HFFc6 (cell line): ENCODE measurements at regions not wholly inside any gene's neighbourhood (a gene's known extent, or its start where the extent isn't known, plus 50 kb on each side); places are given as distances from the start of the nearest gene placed in this dataset.

ENCODE experiments used
- DNase-seq: peaks from one replicate; pipeline ENCODE4 v3.0.0-alpha.2; 2018
- H3K27ac Mint-ChIP-seq: 2 replicates; pipeline ENCODE4 v1.8.0; 2020; ENCODE audit warnings: mild to moderate bottlenecking, mixed read lengths
- H3K27me3 Mint-ChIP-seq: 2 replicates; pipeline ENCODE4 v1.8.0; 2021; ENCODE audit warnings: mild to moderate bottlenecking, moderate library complexity, mixed read lengths; ENCODE audit not compliant: insufficient read depth
- H3K36me3 Mint-ChIP-seq: 2 replicates; pipeline ENCODE4 v1.8.0; 2021; ENCODE audit warnings: low read depth, mixed read lengths
- H3K4me1 Mint-ChIP-seq: 2 replicates; pipeline ENCODE4 v1.8.0; 2020; ENCODE audit warnings: low read depth, mixed read lengths
- H3K4me3 Mint-ChIP-seq: 2 replicates; pipeline ENCODE4 v1.8.0; 2020; ENCODE audit warnings: mild to moderate bottlenecking, moderate library complexity, mixed read lengths
- H3K9me3 Mint-ChIP-seq: 2 replicates; pipeline ENCODE4 v1.8.0; 2020; ENCODE audit warnings: mild to moderate bottlenecking, mixed read lengths
- TF ChIP-seq, protein P1 (sequence below): fragments of 200-600 bp; sonication (generic); IDR thresholded peaks from 2 replicates; pipeline ENCODE4 v1.5.0; 2021; ENCODE audit warnings: antibody characterized with exemption, mild to moderate bottlenecking

DNA sequence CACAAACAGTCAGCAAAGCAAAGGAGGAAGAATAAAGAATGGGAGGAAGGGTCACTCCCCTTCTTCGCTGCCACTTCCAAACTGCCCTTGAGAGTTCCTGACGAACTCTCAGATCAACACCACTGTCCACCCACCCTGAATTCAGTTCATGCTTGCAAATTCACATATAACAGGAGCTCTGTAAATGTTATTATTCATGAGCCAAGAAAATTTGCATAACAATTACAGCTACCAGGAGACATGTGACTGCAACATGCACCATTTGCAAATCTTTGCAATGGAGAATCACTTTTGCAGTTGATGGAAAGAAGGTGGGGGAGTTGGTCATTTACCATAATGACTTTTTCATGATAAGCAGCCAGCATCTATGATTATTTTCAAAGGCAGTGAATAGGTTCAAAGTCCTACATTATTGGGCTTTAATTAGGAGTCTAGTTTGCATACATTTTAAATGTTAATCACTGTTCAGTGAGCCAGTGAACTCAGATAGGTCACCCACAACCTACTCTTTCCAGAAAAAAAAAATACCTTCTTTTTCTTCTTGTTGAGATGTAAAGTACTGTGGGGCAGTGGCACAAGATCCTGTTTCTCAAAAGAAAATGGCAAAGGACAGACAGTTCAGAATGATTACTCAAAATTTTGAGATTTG is 149.7 kb downstream of the CAAP1 start:
- Mint-ChIP-seq H3K27me3 (peaks cover 5% of the 10 kb centered on the region), H3K36me3 (no peaks in the 10 kb centered on the region), H3K9me3 (no peaks in the 10 kb centered on the region), H3K4me1 (peaks cover 8% of the 10 kb centered on the region), H3K4me3 (no peak overlapping the region), H3K27ac (no peak overlapping the region)
- TF ChIP-seq, protein P1, sequence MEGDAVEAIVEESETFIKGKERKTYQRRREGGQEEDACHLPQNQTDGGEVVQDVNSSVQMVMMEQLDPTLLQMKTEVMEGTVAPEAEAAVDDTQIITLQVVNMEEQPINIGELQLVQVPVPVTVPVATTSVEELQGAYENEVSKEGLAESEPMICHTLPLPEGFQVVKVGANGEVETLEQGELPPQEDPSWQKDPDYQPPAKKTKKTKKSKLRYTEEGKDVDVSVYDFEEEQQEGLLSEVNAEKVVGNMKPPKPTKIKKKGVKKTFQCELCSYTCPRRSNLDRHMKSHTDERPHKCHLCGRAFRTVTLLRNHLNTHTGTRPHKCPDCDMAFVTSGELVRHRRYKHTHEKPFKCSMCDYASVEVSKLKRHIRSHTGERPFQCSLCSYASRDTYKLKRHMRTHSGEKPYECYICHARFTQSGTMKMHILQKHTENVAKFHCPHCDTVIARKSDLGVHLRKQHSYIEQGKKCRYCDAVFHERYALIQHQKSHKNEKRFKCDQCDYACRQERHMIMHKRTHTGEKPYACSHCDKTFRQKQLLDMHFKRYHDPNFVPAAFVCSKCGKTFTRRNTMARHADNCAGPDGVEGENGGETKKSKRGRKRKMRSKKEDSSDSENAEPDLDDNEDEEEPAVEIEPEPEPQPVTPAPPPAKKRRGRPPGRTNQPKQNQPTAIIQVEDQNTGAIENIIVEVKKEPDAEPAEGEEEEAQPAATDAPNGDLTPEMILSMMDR, result no peak
- no peak for DNase-seq

DNA sequence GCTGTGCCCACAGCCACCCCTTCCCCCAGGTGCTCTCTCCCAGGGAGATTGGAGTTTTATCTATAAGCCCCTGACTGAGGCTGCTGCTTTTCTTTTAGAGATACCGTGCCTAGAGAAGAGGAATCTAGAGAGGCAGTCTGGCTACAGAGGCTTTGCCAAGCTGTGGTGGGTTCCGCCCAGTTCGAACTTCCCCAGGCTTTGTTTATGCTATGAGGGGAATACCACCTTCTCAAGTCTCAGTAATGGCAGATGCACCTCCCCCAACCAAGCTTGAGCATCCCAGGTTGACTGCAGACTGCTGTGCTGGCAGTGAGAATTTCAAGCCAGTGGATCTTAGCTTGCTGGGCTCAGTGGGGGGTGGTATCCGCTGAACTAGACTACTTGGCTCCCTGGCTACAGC is 157.4 kb downstream of the CAAP1 start:
- Mint-ChIP-seq H3K27ac (no peak overlapping the region), H3K4me1 (no peaks in the 10 kb centered on the region), H3K36me3 (no peaks in the 10 kb centered on the region), H3K9me3 (no peaks in the 10 kb centered on the region), H3K4me3 (no peak overlapping the region), H3K27me3 (no peaks in the 10 kb centered on the region; the same call in 1 of the 2 replicates)
- TF ChIP-seq, protein P1, result no peak
- no peak for DNase-seq

DNA sequence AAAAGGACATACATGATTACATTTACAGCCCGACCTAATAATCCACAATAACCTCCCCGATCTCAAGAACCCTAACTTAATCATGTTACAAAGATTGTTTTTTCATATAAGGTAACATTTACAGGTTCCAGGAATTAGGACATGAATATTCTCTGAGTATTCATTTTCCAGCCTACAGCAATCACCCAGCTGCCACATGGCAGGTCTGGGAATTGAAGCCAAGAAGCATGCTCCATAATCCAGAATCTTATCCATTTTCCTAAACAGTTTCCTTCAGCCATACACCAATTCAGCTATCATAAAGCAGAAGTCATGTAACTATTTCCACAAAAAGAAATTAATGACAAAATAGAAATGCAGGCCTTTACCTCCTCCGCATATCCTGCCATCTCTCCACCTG is 163.4 kb downstream of the CAAP1 start:
- Mint-ChIP-seq H3K4me1 (no peaks in the 10 kb centered on the region), H3K27me3 (no peaks in the 10 kb centered on the region; the same call in 1 of the 2 replicates), H3K9me3 (no peaks in the 10 kb centered on the region), H3K36me3 (no peaks in the 10 kb centered on the region), H3K4me3 (no peak overlapping the region), H3K27ac (no peak overlapping the region)
- DNase-seq, result no peak
- TF ChIP-seq, protein P1, result no peak

DNA sequence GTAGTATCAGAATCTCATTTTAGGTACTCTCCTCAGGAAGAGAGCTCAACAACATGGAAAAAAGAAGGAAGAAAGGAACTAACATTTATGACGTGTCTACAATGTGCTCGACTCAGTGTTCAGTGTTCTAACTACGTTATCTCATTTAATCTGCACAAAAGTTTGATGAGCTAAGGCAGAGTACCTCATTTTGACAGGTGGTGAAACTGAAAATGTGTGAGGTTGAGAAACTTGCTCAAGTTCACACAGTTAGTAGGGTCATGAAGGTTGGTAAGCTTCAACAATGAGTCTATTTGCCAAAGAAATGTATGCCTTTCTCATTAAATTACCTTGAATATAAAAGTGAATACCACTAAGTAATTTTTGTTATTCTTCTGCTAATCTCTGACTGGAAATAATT is 165.1 kb downstream of the CAAP1 start:
- H3K9me3 Mint-ChIP-seq, result no peaks in the 10 kb centered on the region
- DNase-seq, result no peak
- TF ChIP-seq, protein P1, result no peak
- no peak overlapping the region for H3K27ac Mint-ChIP-seq
- H3K27me3 Mint-ChIP-seq, result peaks cover 7% of the 10 kb centered on the region; the same call in 1 of the 2 replicates
- peaks cover 6% of the 10 kb centered on the region; the same call in 1 of the 2 replicates for H3K4me1 Mint-ChIP-seq
- H3K36me3 Mint-ChIP-seq, result no peaks in the 10 kb centered on the region
- no peak overlapping the region for H3K4me3 Mint-ChIP-seq

DNA sequence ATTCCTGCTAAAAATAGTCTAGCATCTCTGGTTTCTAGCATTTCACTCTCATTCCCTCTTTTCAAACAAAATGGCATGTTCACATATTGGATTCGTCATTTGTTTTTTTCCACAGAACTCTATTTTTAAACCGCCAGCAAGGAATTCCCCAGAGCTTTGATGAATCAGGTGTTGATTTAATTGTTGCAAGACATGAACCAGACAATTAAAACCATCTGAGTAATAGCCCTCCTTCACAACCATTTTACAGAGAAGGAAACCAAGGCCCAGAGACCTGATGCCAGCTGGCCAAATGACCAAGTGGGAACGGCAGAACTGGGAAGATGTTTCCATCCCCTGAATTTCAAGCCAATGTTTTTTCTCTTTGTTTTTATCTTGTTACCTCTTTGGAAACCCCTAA is 167.0 kb downstream of the CAAP1 start:
- TF ChIP-seq, protein P1, result no peak
- Mint-ChIP-seq H3K4me3 (no peak overlapping the region), H3K27ac (no peak overlapping the region), H3K36me3 (no peaks in the 10 kb centered on the region), H3K4me1 (peaks cover 6% of the 10 kb centered on the region; the same call in 1 of the 2 replicates), H3K27me3 (peaks cover 7% of the 10 kb centered on the region; the same call in 1 of the 2 replicates), H3K9me3 (no peaks in the 10 kb centered on the region)
- DNase-seq, result no peak
